Stimulated activated memory B cell treated with anti-CD40 and anti-IgM and Interleukin-4, amounts not matched to agents 10 μg/mL and 1 μg/mL and 100 μg/mL, for 72 hours (primary cell): ENCODE measurements at regions not wholly inside any gene's neighbourhood (a gene's known extent, or its start where the extent isn't known, plus 50 kb on each side); places are given as distances from the start of the nearest gene placed in this dataset.
A peak's percentile ranks its signal among the peaks of the same experiment; 100 is the strongest.

Source experiments
- ATAC-seq: fragments of 150-1000 bp; cut with Tn5 transposase; 2 replicates; pipeline ENCODE4 v1.10.0; 2021
- H3K27ac Mint-ChIP-seq: one replicate; pipeline ENCODE4 v1.8.0; 2022; ENCODE audit warnings: mild to moderate bottlenecking, mixed read lengths
- H3K27me3 Mint-ChIP-seq: one replicate; pipeline ENCODE4 v1.8.0; 2022; ENCODE audit warnings: mixed read lengths
- H3K36me3 Mint-ChIP-seq: one replicate; pipeline ENCODE4 v1.8.0; 2022; ENCODE audit warnings: mixed read lengths
- H3K4me1 Mint-ChIP-seq: one replicate; pipeline ENCODE4 v1.8.0; 2022; ENCODE audit warnings: mixed read lengths
- H3K4me3 Mint-ChIP-seq: one replicate; pipeline ENCODE4 v1.8.0; 2022; ENCODE audit warnings: mild to moderate bottlenecking, moderate library complexity, mixed read lengths
- H3K9me3 Mint-ChIP-seq: one replicate; pipeline ENCODE4 v1.8.0; 2022; ENCODE audit warnings: mixed read lengths

- peaks cover 45% of the 10 kb centered on the region for H3K27me3 Mint-ChIP-seq
- H3K4me1 Mint-ChIP-seq = no peaks in the 10 kb centered on the region
- H3K36me3 Mint-ChIP-seq = no peaks in the 10 kb centered on the region
- no peak overlapping the region for H3K4me3 Mint-ChIP-seq
- H3K9me3 Mint-ChIP-seq = no peaks in the 10 kb centered on the region
- ATAC-seq = no peak
- no peak overlapping the region for H3K27ac Mint-ChIP-seq
Measured at GRCh38 chr18:74023220-74023619, 124.4 kb downstream of the FBXO15 start.

GRCh38 chr18:74019864-74020263, 127.8 kb downstream of the FBXO15 start:
- Mint-ChIP-seq H3K27ac (no peak overlapping the region), H3K4me1 (no peaks in the 10 kb centered on the region), H3K27me3 (peaks cover 26% of the 10 kb centered on the region), H3K9me3 (no peaks in the 10 kb centered on the region), H3K4me3 (no peak overlapping the region), H3K36me3 (no peaks in the 10 kb centered on the region)
- no peak for ATAC-seq

GRCh38 chr18:74013955-74014354, 133.7 kb downstream of the FBXO15 start:
- no peak overlapping the region for H3K4me3 Mint-ChIP-seq
- no peak overlapping the region for H3K27ac Mint-ChIP-seq
- H3K9me3 Mint-ChIP-seq = no peaks in the 10 kb centered on the region
- no peaks in the 10 kb centered on the region for H3K36me3 Mint-ChIP-seq
- no peaks in the 10 kb centered on the region for H3K4me1 Mint-ChIP-seq
- no peak for ATAC-seq
- peaks cover 14% of the 10 kb centered on the region for H3K27me3 Mint-ChIP-seq

- H3K9me3 Mint-ChIP-seq = no peaks in the 10 kb centered on the region
- no peaks in the 10 kb centered on the region for H3K36me3 Mint-ChIP-seq
- H3K27ac Mint-ChIP-seq = no peak overlapping the region
- no peaks in the 10 kb centered on the region for H3K4me1 Mint-ChIP-seq
- ATAC-seq = no peak
- no peak overlapping the region for H3K4me3 Mint-ChIP-seq
- peaks cover 8% of the 10 kb centered on the region for H3K27me3 Mint-ChIP-seq
Measured at GRCh38 chr18:74012954-74013630, 134.5 kb downstream of the FBXO15 start.

- ATAC-seq = no peak
- Mint-ChIP-seq H3K4me1 (peaks cover 13% of the 10 kb centered on the region), H3K27me3 (peaks cover 4% of the 10 kb centered on the region), H3K9me3 (no peaks in the 10 kb centered on the region), H3K4me3 (no peak overlapping the region), H3K36me3 (no peaks in the 10 kb centered on the region), H3K27ac (no peak overlapping the region)
Measured at GRCh38 chr18:74006143-74006542, 141.5 kb downstream of the FBXO15 start.

GRCh38 chr18:74005320-74006109, 142.1 kb downstream of the FBXO15 start:
- no peak overlapping the region for H3K27ac Mint-ChIP-seq
- peaks cover 9% of the 10 kb centered on the region for H3K27me3 Mint-ChIP-seq
- ATAC-seq = no peak
- H3K36me3 Mint-ChIP-seq = no peaks in the 10 kb centered on the region
- peaks cover 13% of the 10 kb centered on the region for H3K4me1 Mint-ChIP-seq
- no peak overlapping the region for H3K4me3 Mint-ChIP-seq
- no peaks in the 10 kb centered on the region for H3K9me3 Mint-ChIP-seq

- H3K4me3 Mint-ChIP-seq = no peak overlapping the region
- no peak overlapping the region for H3K27ac Mint-ChIP-seq
- no peaks in the 10 kb centered on the region for H3K27me3 Mint-ChIP-seq
- no peaks in the 10 kb centered on the region for H3K4me1 Mint-ChIP-seq
- ATAC-seq = no peak
- no peaks in the 10 kb centered on the region for H3K36me3 Mint-ChIP-seq
- peaks cover 17% of the 10 kb centered on the region for H3K9me3 Mint-ChIP-seq
Measured at GRCh38 chr18:73992242-73993022, 155.2 kb downstream of the FBXO15 start.

- H3K36me3 Mint-ChIP-seq = no peaks in the 10 kb centered on the region
- peaks cover 11% of the 10 kb centered on the region for H3K9me3 Mint-ChIP-seq
- peak; percentile 56 for ATAC-seq
- no peak overlapping the region for H3K4me3 Mint-ChIP-seq
- no peak overlapping the region for H3K27ac Mint-ChIP-seq
- no peaks in the 10 kb centered on the region for H3K4me1 Mint-ChIP-seq
- H3K27me3 Mint-ChIP-seq = no peaks in the 10 kb centered on the region
Measured at GRCh38 chr18:73991570-73991969, 156.1 kb downstream of the FBXO15 start.

- peaks cover 7% of the 10 kb centered on the region for H3K9me3 Mint-ChIP-seq
- H3K27ac Mint-ChIP-seq = no peak overlapping the region
- H3K27me3 Mint-ChIP-seq = no peaks in the 10 kb centered on the region
- no peak overlapping the region for H3K4me3 Mint-ChIP-seq
- no peaks in the 10 kb centered on the region for H3K4me1 Mint-ChIP-seq
- no peak for ATAC-seq
- no peaks in the 10 kb centered on the region for H3K36me3 Mint-ChIP-seq
Measured at GRCh38 chr18:73990258-73990657, 157.4 kb downstream of the FBXO15 start.

GRCh38 chr18:73987247-73987980, 160.2 kb downstream of the FBXO15 start:
- Mint-ChIP-seq H3K36me3 (no peaks in the 10 kb centered on the region), H3K27me3 (no peaks in the 10 kb centered on the region), H3K9me3 (peaks cover 7% of the 10 kb centered on the region), H3K4me1 (no peaks in the 10 kb centered on the region), H3K27ac (no peak overlapping the region), H3K4me3 (no peak overlapping the region)
- no peak for ATAC-seq

- no peaks in the 10 kb centered on the region for H3K36me3 Mint-ChIP-seq
- ATAC-seq = no peak
- no peak overlapping the region for H3K27ac Mint-ChIP-seq
- peaks cover 7% of the 10 kb centered on the region for H3K9me3 Mint-ChIP-seq
- no peaks in the 10 kb centered on the region for H3K27me3 Mint-ChIP-seq
- no peaks in the 10 kb centered on the region for H3K4me1 Mint-ChIP-seq
- no peak overlapping the region for H3K4me3 Mint-ChIP-seq
Measured at GRCh38 chr18:73986711-73987110, 160.9 kb downstream of the FBXO15 start.

GRCh38 chr18:73985855-73986625, 161.6 kb downstream of the FBXO15 start:
- H3K36me3 Mint-ChIP-seq = no peaks in the 10 kb centered on the region
- H3K4me1 Mint-ChIP-seq = no peaks in the 10 kb centered on the region
- H3K27me3 Mint-ChIP-seq = no peaks in the 10 kb centered on the region
- no peak for ATAC-seq
- no peak overlapping the region for H3K27ac Mint-ChIP-seq
- H3K9me3 Mint-ChIP-seq = peaks cover 7% of the 10 kb centered on the region
- no peak overlapping the region for H3K4me3 Mint-ChIP-seq

- peaks cover 7% of the 10 kb centered on the region for H3K9me3 Mint-ChIP-seq
- no peak overlapping the region for H3K4me3 Mint-ChIP-seq
- H3K27me3 Mint-ChIP-seq = peaks cover 15% of the 10 kb centered on the region
- no peak for ATAC-seq
- no peaks in the 10 kb centered on the region for H3K4me1 Mint-ChIP-seq
- no peaks in the 10 kb centered on the region for H3K36me3 Mint-ChIP-seq
- H3K27ac Mint-ChIP-seq = no peak overlapping the region
Measured at GRCh38 chr18:73983970-73984369, 163.7 kb downstream of the FBXO15 start.

- peaks cover 7% of the 10 kb centered on the region for H3K9me3 Mint-ChIP-seq
- no peak overlapping the region for H3K27ac Mint-ChIP-seq
- no peak for ATAC-seq
- no peaks in the 10 kb centered on the region for H3K36me3 Mint-ChIP-seq
- H3K4me1 Mint-ChIP-seq = no peaks in the 10 kb centered on the region
- H3K4me3 Mint-ChIP-seq = no peak overlapping the region
- peaks cover 15% of the 10 kb centered on the region for H3K27me3 Mint-ChIP-seq
Measured at GRCh38 chr18:73983496-73983895, 164.1 kb downstream of the FBXO15 start.
